ENCODE measurements at regions not wholly inside any gene's neighbourhood (a gene's known extent, or its start where the extent isn't known, plus 50 kb on each side); places are given as distances from the start of the nearest gene placed in this dataset.

DNA sequence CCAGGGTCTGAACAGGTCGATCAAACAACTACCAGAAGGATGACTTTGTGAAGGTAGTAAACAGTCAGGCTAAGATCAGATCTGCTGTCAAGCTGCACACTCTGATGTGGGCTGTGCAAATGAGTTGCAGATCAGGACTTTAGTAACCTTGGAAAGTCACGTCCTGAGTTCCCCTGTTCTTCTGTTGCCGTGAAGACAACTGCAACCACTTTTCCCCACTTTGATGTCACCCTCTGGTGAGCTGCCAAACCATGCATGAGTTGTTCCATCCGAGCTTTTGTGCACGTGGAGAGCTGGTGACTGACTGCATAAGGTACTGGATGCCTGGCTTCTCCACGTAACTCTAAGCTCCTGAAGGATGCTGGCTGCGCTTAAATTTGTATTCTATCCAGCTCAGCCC lies 111.0 kb downstream of the CD83 start:
- 65 to 71% methylated on average over 7 of the region's 7 CpGs for WGBS, 2 donors
- H3K4me3 ChIP-seq: no peak overlapping the region
- H3K27ac ChIP-seq (ENCODE audit: low read depth in 1 of 2, low read length in 1 of 2): no peak overlapping the region
- H3K27me3 ChIP-seq (ENCODE audit: control insufficient read depth in 3 of 3, insufficient read depth in 3 of 3, low read length in 2 of 3): no peaks in the 10 kb centered on the region
- peaks cover 0 to 4% (median 1%) of the 10 kb centered on the region in 4 donors for H3K9me3 ChIP-seq (ENCODE audit: control insufficient read depth in 4 of 4, insufficient read depth in 3 of 4, low read length in 3 of 4)
- peaks cover 0 to 1% (median 0%) of the 10 kb centered on the region in 5 donors for H3K4me1 ChIP-seq (ENCODE audit: control insufficient read depth in 5 of 5, insufficient read depth in 5 of 5, low read length in 5 of 5)
- no peak for ATAC-seq (ENCODE audit: insufficient read depth, low FRiP score)
- no peak for DNase-seq
- TF ChIP-seq, protein P1, sequence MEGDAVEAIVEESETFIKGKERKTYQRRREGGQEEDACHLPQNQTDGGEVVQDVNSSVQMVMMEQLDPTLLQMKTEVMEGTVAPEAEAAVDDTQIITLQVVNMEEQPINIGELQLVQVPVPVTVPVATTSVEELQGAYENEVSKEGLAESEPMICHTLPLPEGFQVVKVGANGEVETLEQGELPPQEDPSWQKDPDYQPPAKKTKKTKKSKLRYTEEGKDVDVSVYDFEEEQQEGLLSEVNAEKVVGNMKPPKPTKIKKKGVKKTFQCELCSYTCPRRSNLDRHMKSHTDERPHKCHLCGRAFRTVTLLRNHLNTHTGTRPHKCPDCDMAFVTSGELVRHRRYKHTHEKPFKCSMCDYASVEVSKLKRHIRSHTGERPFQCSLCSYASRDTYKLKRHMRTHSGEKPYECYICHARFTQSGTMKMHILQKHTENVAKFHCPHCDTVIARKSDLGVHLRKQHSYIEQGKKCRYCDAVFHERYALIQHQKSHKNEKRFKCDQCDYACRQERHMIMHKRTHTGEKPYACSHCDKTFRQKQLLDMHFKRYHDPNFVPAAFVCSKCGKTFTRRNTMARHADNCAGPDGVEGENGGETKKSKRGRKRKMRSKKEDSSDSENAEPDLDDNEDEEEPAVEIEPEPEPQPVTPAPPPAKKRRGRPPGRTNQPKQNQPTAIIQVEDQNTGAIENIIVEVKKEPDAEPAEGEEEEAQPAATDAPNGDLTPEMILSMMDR (IDR thresholded peaks at IDR 0.05; ENCODE audit: control extremely low read depth, extremely low read depth): no peak
- H3K36me3 ChIP-seq (ENCODE audit: control insufficient read depth in 4 of 4, insufficient read depth in 4 of 4, low read length in 4 of 4): no peaks in the 10 kb centered on the region
- H3K9ac ChIP-seq (ENCODE audit: insufficient read depth in 1 of 2, low read length in 2 of 2): no peak overlapping the region

DNA sequence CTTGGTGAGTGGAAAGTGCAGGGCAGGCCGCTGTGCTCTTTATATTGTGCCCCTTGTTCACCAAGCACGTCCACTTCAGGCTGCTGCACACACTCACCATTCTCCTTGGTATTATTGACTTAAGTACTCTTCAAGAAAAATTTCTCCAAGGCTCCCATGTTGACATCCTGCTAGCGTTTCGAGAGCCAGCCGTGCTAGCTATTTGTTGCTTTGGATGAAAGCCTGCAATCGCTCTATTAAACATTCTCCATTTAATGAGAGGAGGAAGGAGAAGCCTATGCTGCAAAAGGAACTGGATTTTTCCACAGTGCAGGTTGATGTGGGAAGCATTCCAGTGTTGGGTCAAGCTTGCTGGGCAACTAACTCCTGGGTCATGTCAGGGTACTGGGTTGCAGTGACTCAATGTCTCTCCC lies 113.5 kb downstream of the CD83 start:
- ATAC-seq (ENCODE audit: insufficient read depth, low FRiP score): peak; percentile 72
- Histone ChIP-seq H3K27ac (ENCODE audit: low read depth in 1 of 2, low read length in 1 of 2) (peak overlapping the region in 1 of 2 donors; percentile 61), H3K9ac (ENCODE audit: insufficient read depth in 1 of 2, low read length in 2 of 2) (no peak overlapping the region), H3K4me1 (ENCODE audit: control insufficient read depth in 5 of 5, insufficient read depth in 5 of 5, low read length in 5 of 5) (peaks cover 0 to 1% (median 0%) of the 10 kb centered on the region in 5 donors), H3K9me3 (ENCODE audit: control insufficient read depth in 4 of 4, insufficient read depth in 3 of 4, low read length in 3 of 4) (peaks cover 0 to 3% (median 1%) of the 10 kb centered on the region in 4 donors), H3K36me3 (ENCODE audit: control insufficient read depth in 4 of 4, insufficient read depth in 4 of 4, low read length in 4 of 4) (no peaks in the 10 kb centered on the region), H3K27me3 (ENCODE audit: control insufficient read depth in 3 of 3, insufficient read depth in 3 of 3, low read length in 2 of 3) (no peaks in the 10 kb centered on the region), H3K4me3 (no peak overlapping the region)
- 65 to 87% methylated on average over 6 of the region's 6 CpGs for WGBS, 2 donors
- peak; percentile 68 to 83 (median 74) for DNase-seq
- TF ChIP-seq, protein P1 (IDR thresholded peaks at IDR 0.05; ENCODE audit: control extremely low read depth, extremely low read depth): no peak

DNA sequence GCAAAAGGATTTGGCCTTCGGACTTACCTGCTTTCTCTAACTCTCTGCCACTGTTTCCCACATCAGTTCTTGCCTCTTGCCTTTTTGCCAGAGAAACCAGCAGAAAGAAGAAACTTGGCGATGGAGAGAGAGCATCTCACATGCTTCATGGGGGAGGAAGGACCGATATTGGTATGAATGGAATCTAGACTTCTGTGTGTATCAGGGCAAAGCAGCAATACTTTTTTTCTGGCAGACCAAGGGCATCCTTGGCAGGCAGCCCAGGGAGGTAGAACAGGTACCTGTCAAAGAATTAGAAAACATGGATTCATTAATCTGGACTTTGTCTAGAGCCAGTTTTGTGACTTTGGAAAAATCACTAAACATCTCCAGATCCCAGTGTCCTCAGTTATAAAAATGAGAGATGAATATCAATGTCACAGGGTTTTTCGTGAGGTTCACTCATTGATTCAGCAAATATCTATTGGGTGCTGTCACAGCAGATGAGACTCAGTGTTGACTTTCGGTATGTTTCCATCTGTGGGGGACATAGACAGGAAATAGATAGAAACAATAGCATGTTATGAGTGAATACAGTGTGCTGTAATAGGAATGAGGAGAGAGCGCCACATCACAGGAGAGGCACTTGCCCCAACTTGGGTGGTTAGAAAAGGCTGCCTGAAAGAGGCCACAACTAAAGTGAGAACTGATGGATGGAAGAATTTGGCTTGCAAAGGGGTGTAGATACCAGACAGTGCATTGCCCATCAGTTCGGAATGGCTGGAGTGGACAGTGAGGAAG lies 114.1 kb downstream of the CD83 start:
- H3K4me1 ChIP-seq (ENCODE audit: control insufficient read depth in 5 of 5, insufficient read depth in 5 of 5, low read length in 5 of 5): peaks cover 0 to 1% (median 0%) of the 10 kb centered on the region in 5 donors
- no peak overlapping the region for H3K9ac ChIP-seq (ENCODE audit: insufficient read depth in 1 of 2, low read length in 2 of 2)
- no peak overlapping the region for H3K4me3 ChIP-seq
- H3K27me3 ChIP-seq (ENCODE audit: control insufficient read depth in 3 of 3, insufficient read depth in 3 of 3, low read length in 2 of 3): no peaks in the 10 kb centered on the region
- H3K27ac ChIP-seq (ENCODE audit: low read depth in 1 of 2, low read length in 1 of 2): peak overlapping the region in 1 of 2 donors; percentile 61
- H3K9me3 ChIP-seq (ENCODE audit: control insufficient read depth in 4 of 4, insufficient read depth in 3 of 4, low read length in 3 of 4): no peaks in the 10 kb centered on the region
- DNase-seq: no peak
- TF ChIP-seq, protein P1 (IDR thresholded peaks at IDR 0.05; ENCODE audit: control extremely low read depth, extremely low read depth): no peak
- WGBS, 2 donors: 83 to 91% methylated on average over 7 of the region's 7 CpGs
- no peak for ATAC-seq (ENCODE audit: insufficient read depth, low FRiP score)
- no peaks in the 10 kb centered on the region for H3K36me3 ChIP-seq (ENCODE audit: control insufficient read depth in 4 of 4, insufficient read depth in 4 of 4, low read length in 4 of 4)
